KMS-11 (cell line): ENCODE measurements at regions not wholly inside any gene's neighbourhood (a gene's known extent, or its start where the extent isn't known, plus 50 kb on each side); places are given as distances from the start of the nearest gene placed in this dataset.

ENCODE experiments used
- H2AFZ ChIP-seq: fragments of 200-600 bp; sonication (generic); 2 replicates; pipeline ENCODE4 v1.6.1; 2016; ENCODE audit warnings: antibody characterized with exemption, mixed run types, low read depth
- H3K27ac ChIP-seq: fragments of 200-600 bp; sonication (generic); 2 replicates; pipeline ENCODE4 v1.6.1; 2016; ENCODE audit warnings: mild to moderate bottlenecking, mixed run types
- H3K27me3 ChIP-seq: fragments of 200-600 bp; sonication (generic); 2 replicates; pipeline ENCODE4 v1.6.1; 2017; ENCODE audit warnings: mild to moderate bottlenecking, low read depth, mixed run types, moderate library complexity; ENCODE audit not compliant: insufficient read depth
- H3K36me3 ChIP-seq: fragments of 200-600 bp; sonication (generic); 2 replicates; pipeline ENCODE4 v1.6.1; 2017; ENCODE audit warnings: mild to moderate bottlenecking, mixed run types; ENCODE audit not compliant: insufficient read depth
- H3K4me1 ChIP-seq: fragments of 200-600 bp; sonication (generic); 2 replicates; pipeline ENCODE4 v1.6.1; 2016; ENCODE audit warnings: mild to moderate bottlenecking, low read depth, mixed run types; ENCODE audit not compliant: poor library complexity, severe bottlenecking
- H3K4me2 ChIP-seq: fragments of 200-600 bp; sonication (generic); 2 replicates; pipeline ENCODE4 v1.7.0; 2016; ENCODE audit warnings: mild to moderate bottlenecking, mixed run types
- H3K4me3 ChIP-seq: fragments of 200-600 bp; sonication (generic); IDR thresholded peaks from 2 replicates; pipeline ENCODE4 v1.6.1; 2017; ENCODE audit warnings: low read depth, low read length, mixed read lengths; ENCODE audit not compliant: insufficient read depth
- H3K79me2 ChIP-seq: fragments of 200-600 bp; sonication (generic); 2 replicates; pipeline ENCODE4 v1.6.1; 2016; ENCODE audit warnings: low read depth, mixed run types; ENCODE audit not compliant: insufficient read depth
- H3K9ac ChIP-seq: fragments of 200-600 bp; sonication (generic); 2 replicates; pipeline ENCODE4 v1.6.1; 2016; ENCODE audit warnings: mild to moderate bottlenecking, mixed run types
- H4K20me1 ChIP-seq: fragments of 200-600 bp; sonication (generic); 2 replicates; pipeline ENCODE4 v1.6.1; 2016; ENCODE audit warnings: mild to moderate bottlenecking, mixed run types; ENCODE audit not compliant: insufficient read depth
- CTCF ChIP-seq: fragments of 200-600 bp; sonication (generic); conservative IDR thresholded peaks from 2 replicates; pipeline ENCODE4 v1.6.1; 2017; ENCODE audit warnings: low read depth, mild to moderate bottlenecking, antibody characterized with exemption, low read length, moderate library complexity, mixed read lengths

- Histone ChIP-seq H2AFZ (no peak overlapping the region), H3K4me3 (no peak overlapping the region), H4K20me1 (no peaks in the 10 kb centered on the region), H3K4me2 (no peak overlapping the region), H3K4me1 (peaks cover 10% of the 10 kb centered on the region), H3K9ac (no peak overlapping the region), H3K27me3 (no peaks in the 10 kb centered on the region), H3K36me3 (no peaks in the 10 kb centered on the region), H3K27ac (no peak overlapping the region), H3K79me2 (no peaks in the 10 kb centered on the region)
- no peak for TF ChIP-seq CTCF
These were observed 372.8 kb upstream of the MAF start for GRCh38 chr16:79973320-79973719.

GRCh38 chr16:79972053-79972704 lies 371.6 kb upstream of the MAF start:
- no peak for TF ChIP-seq CTCF

GRCh38 chr16:79971237-79971572 lies 370.7 kb upstream of the MAF start:
- peaks cover 10% of the 10 kb centered on the region for H3K4me1 ChIP-seq
- H3K27me3 ChIP-seq, result no peaks in the 10 kb centered on the region
- no peak for TF ChIP-seq CTCF
- H3K4me3 ChIP-seq, result no peak overlapping the region
- H2AFZ ChIP-seq, result no peak overlapping the region
- H3K27ac ChIP-seq, result no peak overlapping the region
- H3K9ac ChIP-seq, result no peak overlapping the region
- no peaks in the 10 kb centered on the region for H4K20me1 ChIP-seq
- H3K4me2 ChIP-seq, result no peak overlapping the region
- no peaks in the 10 kb centered on the region for H3K36me3 ChIP-seq
- H3K79me2 ChIP-seq, result no peaks in the 10 kb centered on the region

More at GRCh38 chr16:79972053-79972704, 371.6 kb upstream of the MAF start:
- Histone ChIP-seq H3K4me3 (no peak overlapping the region), H2AFZ (no peak overlapping the region), H3K79me2 (no peaks in the 10 kb centered on the region), H3K36me3 (no peaks in the 10 kb centered on the region), H3K4me2 (no peak overlapping the region; the same call in 1 of the 2 replicates), H3K9ac (no peak overlapping the region), H4K20me1 (no peaks in the 10 kb centered on the region), H3K4me1 (peaks cover 10% of the 10 kb centered on the region), H3K27me3 (no peaks in the 10 kb centered on the region), H3K27ac (no peak overlapping the region)

GRCh38 chr16:79970551-79971236 lies 370.2 kb upstream of the MAF start:
- Histone ChIP-seq H3K36me3 (no peaks in the 10 kb centered on the region), H2AFZ (no peak overlapping the region), H3K9ac (no peak overlapping the region), H3K4me2 (no peak overlapping the region), H3K4me3 (no peak overlapping the region), H3K79me2 (no peaks in the 10 kb centered on the region), H4K20me1 (no peaks in the 10 kb centered on the region), H3K27me3 (no peaks in the 10 kb centered on the region), H3K27ac (no peak overlapping the region), H3K4me1 (peaks cover 10% of the 10 kb centered on the region)
- no peak for TF ChIP-seq CTCF
